Ascending aorta (tissue), 2 donors: ENCODE measurements at regions not wholly inside any gene's neighbourhood (a gene's known extent, or its start where the extent isn't known, plus 50 kb on each side); places are given as distances from the start of the nearest gene placed in this dataset.

Source experiments
- DNase-seq, 2 donors: peaks; one replicate each; pipeline ENCODE4 v3.0.0-alpha.2; 2019; ENCODE audit warnings: low spot score in 2 of 2
- H3K27ac ChIP-seq, 2 donors: fragments of 200-600 bp; sonication (generic); one replicate each; pipeline ENCODE4 v1.5.1; 2016 to 2017; ENCODE audit warnings: mild to moderate bottlenecking in 1 of 2
- H3K27me3 ChIP-seq: fragments of 200-600 bp; sonication (generic); one replicate; pipeline ENCODE4 v1.5.1; 2017
- H3K36me3 ChIP-seq, 2 donors: fragments of 200-600 bp; sonication (generic); one replicate each; pipeline ENCODE4 v1.5.1; 2016
- H3K4me1 ChIP-seq, 2 donors: fragments of 200-600 bp; sonication (generic); one replicate each; pipeline ENCODE4 v1.5.1; 2016 to 2017; ENCODE audit warnings: mild to moderate bottlenecking in 1 of 2
- H3K4me3 ChIP-seq, 2 donors: fragments of 200-600 bp; sonication (generic); one replicate each; pipeline ENCODE4 v1.5.1; 2016 to 2017; ENCODE audit warnings: mild to moderate bottlenecking in 1 of 2
- H3K9me3 ChIP-seq, 2 donors: fragments of 200-600 bp; sonication (generic); one replicate each; pipeline ENCODE4 v1.5.1; 2016
- CTCF ChIP-seq, 3 experiments: fragments of 200-600 bp in 2 of 3; fragments of 450-650 bp in 1 of 3; sonication (generic) in 2 of 3; IDR thresholded peaks; one replicate each; pipeline ENCODE4 v1.5.1; 2016 to 2019; ENCODE audit warnings: antibody characterized with exemption in 3 of 3, mild to moderate bottlenecking in 1 of 3, moderate library complexity in 1 of 3
- intact Hi-C: fragments of 100-400 bp; cut with DNase I; formaldehyde crosslinking; loops from one replicate; pipeline ENCODE4 v1.15.1; 2023

- intact Hi-C loops, result no loop called here
- H3K4me3 ChIP-seq, result no peak overlapping the region
- DNase-seq, result no peak
- no peak for TF ChIP-seq CTCF (IDR thresholded peaks at IDR 0.05)
- H3K36me3 ChIP-seq, result no peaks in the 10 kb centered on the region
- H3K27ac ChIP-seq, result no peak overlapping the region
- no peaks in the 10 kb centered on the region for H3K27me3 ChIP-seq
- no peaks in the 10 kb centered on the region for H3K9me3 ChIP-seq
- no peaks in the 10 kb centered on the region for H3K4me1 ChIP-seq
Observed at GRCh38 chr6:105642708-105643107, 239.8 kb upstream of the PREP start.

DNA sequence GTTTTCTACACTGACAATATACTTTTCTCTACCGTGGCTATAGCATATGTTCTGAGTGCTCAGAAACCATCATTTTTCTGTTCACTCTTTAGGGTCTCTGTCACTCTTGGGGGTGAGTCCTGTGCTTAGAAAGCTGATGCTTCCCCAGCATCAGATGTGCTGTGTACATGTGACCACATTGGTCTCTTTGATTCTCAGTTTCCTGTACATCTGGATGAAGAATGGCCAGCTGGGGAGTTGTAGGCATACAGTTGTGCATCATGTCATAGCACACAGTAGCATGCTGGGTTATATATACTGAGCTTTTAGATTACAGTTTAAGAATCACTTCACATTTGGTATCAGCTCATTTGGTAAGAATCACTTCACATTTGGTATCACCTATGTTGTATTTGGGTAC, 238.6 kb upstream of the PREP start:
- Histone ChIP-seq H3K4me1 (no peaks in the 10 kb centered on the region), H3K4me3 (no peak overlapping the region), H3K27me3 (no peaks in the 10 kb centered on the region), H3K9me3 (no peaks in the 10 kb centered on the region), H3K27ac (no peak overlapping the region), H3K36me3 (no peaks in the 10 kb centered on the region)
- TF ChIP-seq CTCF (IDR thresholded peaks at IDR 0.05), result no peak
- intact Hi-C loops, result no loop called here
- DNase-seq, result no peak

- H3K27me3 ChIP-seq, result no peaks in the 10 kb centered on the region
- H3K4me1 ChIP-seq, result no peaks in the 10 kb centered on the region
- intact Hi-C loops, result no loop called here
- H3K36me3 ChIP-seq, result no peaks in the 10 kb centered on the region
- no peak overlapping the region for H3K27ac ChIP-seq
- no peaks in the 10 kb centered on the region for H3K9me3 ChIP-seq
- DNase-seq, result no peak
- H3K4me3 ChIP-seq, result no peak overlapping the region
- TF ChIP-seq CTCF (IDR thresholded peaks at IDR 0.05), result no peak
Observed at GRCh38 chr6:105639124-105639523, 236.2 kb upstream of the PREP start.

DNA sequence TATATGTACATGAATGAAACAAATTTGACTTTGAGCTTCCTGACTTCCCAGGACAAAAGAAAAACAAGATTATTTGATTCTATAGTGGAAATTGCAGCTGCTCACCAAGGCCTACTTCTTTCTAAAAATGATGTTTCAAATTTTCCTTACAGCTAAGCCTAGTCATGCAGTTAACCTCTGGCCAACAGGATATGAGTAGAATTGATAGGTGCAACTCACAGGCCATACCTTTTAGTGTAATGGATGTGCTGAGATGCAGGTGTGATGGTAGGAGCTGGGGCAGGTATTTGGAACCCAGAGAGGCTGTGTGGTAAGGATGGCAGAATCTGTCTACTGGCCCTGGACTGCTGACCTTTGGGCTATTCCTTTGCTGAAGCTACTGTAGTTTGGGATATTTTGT, 230.9 kb upstream of the PREP start:
- no peaks in the 10 kb centered on the region for H3K9me3 ChIP-seq
- no peaks in the 10 kb centered on the region for H3K27me3 ChIP-seq
- H3K4me3 ChIP-seq, result no peak overlapping the region
- H3K27ac ChIP-seq, result no peak overlapping the region
- DNase-seq, result no peak
- no peaks in the 10 kb centered on the region for H3K4me1 ChIP-seq
- no peak for TF ChIP-seq CTCF (IDR thresholded peaks at IDR 0.05)
- H3K36me3 ChIP-seq, result no peaks in the 10 kb centered on the region
- intact Hi-C loops, result no loop called here

GRCh38 chr6:105628156-105628860, 225.4 kb upstream of the PREP start:
- H3K27ac ChIP-seq, result no peak overlapping the region

More at GRCh38 chr6:105628156-105628860, 225.4 kb upstream of the PREP start:
- TF ChIP-seq CTCF (IDR thresholded peaks at IDR 0.05), result no peak
- intact Hi-C loops, result no loop called here
- no peak for DNase-seq
- Histone ChIP-seq H3K9me3 (no peaks in the 10 kb centered on the region), H3K27me3 (no peaks in the 10 kb centered on the region), H3K4me3 (no peak overlapping the region), H3K4me1 (no peaks in the 10 kb centered on the region), H3K36me3 (no peaks in the 10 kb centered on the region)
